Activated naive CD4-positive, alpha-beta T cell (primary cell): ENCODE measurements at regions not wholly inside any gene's neighbourhood (a gene's known extent, or its start where the extent isn't known, plus 50 kb on each side); places are given as distances from the start of the nearest gene placed in this dataset.

Experiments used
- DNase-seq, 4 experiments: peaks; one replicate each; lab custom pipeline; 2025; lab: John Stamatoyannopoulos, UW

- DNase-seq = no peak
Observed at GRCh38 chr6:163720005-163720404, 305.5 kb downstream of the QKI start.

GRCh38 chr6:163719028-163719742 lies 304.7 kb downstream of the QKI start:
- DNase-seq = no peak

- no peak for DNase-seq
Observed at GRCh38 chr6:163718537-163718936, 304.0 kb downstream of the QKI start.

- DNase-seq = no peak
Observed at GRCh38 chr6:163717106-163717764, 302.7 kb downstream of the QKI start.

GRCh38 chr6:163716690-163717089 lies 302.2 kb downstream of the QKI start:
- DNase-seq = no peak

- no peak for DNase-seq
Observed at GRCh38 chr6:163715846-163716245, 301.3 kb downstream of the QKI start.

- no peak for DNase-seq
Observed at GRCh38 chr6:163714179-163714578, 299.7 kb downstream of the QKI start.

GRCh38 chr6:163712981-163713380 lies 298.5 kb downstream of the QKI start:
- DNase-seq = no peak

- DNase-seq = no peak
Observed at GRCh38 chr6:163712566-163712961, 298.0 kb downstream of the QKI start.

GRCh38 chr6:163711615-163712565 lies 297.4 kb downstream of the QKI start:
- DNase-seq = no peak

GRCh38 chr6:163710532-163711470 lies 296.3 kb downstream of the QKI start:
- DNase-seq = no peak

- DNase-seq = no peak
Observed at GRCh38 chr6:163709693-163710092, 295.2 kb downstream of the QKI start.

GRCh38 chr6:163709255-163709654 lies 294.7 kb downstream of the QKI start:
- DNase-seq = no peak

GRCh38 chr6:163708466-163708865 lies 293.9 kb downstream of the QKI start:
- DNase-seq = no peak

GRCh38 chr6:163707387-163708355 lies 293.2 kb downstream of the QKI start:
- DNase-seq = no peak

GRCh38 chr6:163706500-163707087 lies 292.1 kb downstream of the QKI start:
- DNase-seq = no peak

- DNase-seq = no peak
Observed at GRCh38 chr6:163705923-163706322, 291.4 kb downstream of the QKI start.

GRCh38 chr6:163702736-163703135 lies 288.2 kb downstream of the QKI start:
- DNase-seq = no peak

GRCh38 chr6:163701762-163702161 lies 287.2 kb downstream of the QKI start:
- DNase-seq = no peak

GRCh38 chr6:163698086-163698485 lies 283.6 kb downstream of the QKI start:
- no peak for DNase-seq
